Activated CD4-positive, alpha-beta T cell treated with anti-CD3 and anti-CD28 coated beads, Interleukin-2, amount 10 ng/mL, durations not matched to agents 24 days and 14 days (primary cell): ENCODE measurements at regions not wholly inside any gene's neighbourhood (a gene's known extent, or its start where the extent isn't known, plus 50 kb on each side); places are given as distances from the start of the nearest gene placed in this dataset.
A peak's percentile ranks its signal among the peaks of the same experiment; 100 is the strongest.

Source experiments
- DNase-seq: peaks from one replicate; pipeline ENCODE4 v3.0.0; 2022
- H3K27ac Mint-ChIP-seq: one replicate; pipeline ENCODE4 v1.8.0; 2022; ENCODE audit warnings: mild to moderate bottlenecking, mixed read lengths
- H3K27me3 Mint-ChIP-seq: one replicate; pipeline ENCODE4 v1.8.0; 2022; ENCODE audit warnings: mixed read lengths
- H3K36me3 Mint-ChIP-seq: one replicate; pipeline ENCODE4 v1.8.0; 2022; ENCODE audit warnings: low read depth, mild to moderate bottlenecking, mixed read lengths
- H3K4me1 Mint-ChIP-seq: one replicate; pipeline ENCODE4 v1.8.0; 2021; ENCODE audit warnings: mixed read lengths
- H3K4me3 Mint-ChIP-seq: one replicate; pipeline ENCODE4 v1.8.0; 2022; ENCODE audit warnings: mild to moderate bottlenecking, moderate library complexity, mixed read lengths
- H3K9me3 Mint-ChIP-seq: one replicate; pipeline ENCODE4 v1.8.0; 2021; ENCODE audit warnings: mixed read lengths
- intact Hi-C: fragments of 100-400 bp; cut with micrococcal nuclease; formaldehyde crosslinking; loops from one replicate; pipeline ENCODE4 v1.15.1; 2023

- Mint-ChIP-seq H3K4me3 (no peak overlapping the region), H3K9me3 (peaks cover 9% of the 10 kb centered on the region), H3K27ac (no peak overlapping the region), H3K36me3 (no peaks in the 10 kb centered on the region), H3K4me1 (no peaks in the 10 kb centered on the region), H3K27me3 (peaks cover 8% of the 10 kb centered on the region)
- intact Hi-C loops = no loop called here
- no peak for DNase-seq
Measured at GRCh38 chr22:48959496-48959895, 868.2 kb downstream of the BRD1 start.

- no peak overlapping the region for H3K4me3 Mint-ChIP-seq
- no peaks in the 10 kb centered on the region for H3K4me1 Mint-ChIP-seq
- no peak for DNase-seq
- no peak overlapping the region for H3K27ac Mint-ChIP-seq
- H3K36me3 Mint-ChIP-seq = no peaks in the 10 kb centered on the region
- peaks cover 9% of the 10 kb centered on the region for H3K9me3 Mint-ChIP-seq
- peaks cover 1% of the 10 kb centered on the region for H3K27me3 Mint-ChIP-seq
- intact Hi-C loops = no loop called here
Measured at GRCh38 chr22:48957987-48958321, 869.7 kb downstream of the BRD1 start.

- H3K36me3 Mint-ChIP-seq = no peaks in the 10 kb centered on the region
- DNase-seq = no peak
- H3K27ac Mint-ChIP-seq = no peak overlapping the region
- H3K4me1 Mint-ChIP-seq = no peaks in the 10 kb centered on the region
- no peaks in the 10 kb centered on the region for H3K27me3 Mint-ChIP-seq
- H3K4me3 Mint-ChIP-seq = no peak overlapping the region
- intact Hi-C loops = no loop called here
- peaks cover 9% of the 10 kb centered on the region for H3K9me3 Mint-ChIP-seq
Measured at GRCh38 chr22:48957311-48957986, 870.2 kb downstream of the BRD1 start.

- Mint-ChIP-seq H3K4me1 (no peaks in the 10 kb centered on the region), H3K36me3 (no peaks in the 10 kb centered on the region), H3K27ac (no peak overlapping the region), H3K27me3 (no peaks in the 10 kb centered on the region), H3K9me3 (peaks cover 9% of the 10 kb centered on the region), H3K4me3 (no peak overlapping the region)
- intact Hi-C loops = no loop called here
- DNase-seq = no peak
Measured at GRCh38 chr22:48955351-48956311, 872.0 kb downstream of the BRD1 start.

GRCh38 chr22:48954781-48955311 is 872.8 kb downstream of the BRD1 start:
- H3K9me3 Mint-ChIP-seq = peaks cover 9% of the 10 kb centered on the region
- intact Hi-C loops = no loop called here
- DNase-seq = no peak
- H3K4me1 Mint-ChIP-seq = no peaks in the 10 kb centered on the region
- H3K27me3 Mint-ChIP-seq = no peaks in the 10 kb centered on the region
- H3K36me3 Mint-ChIP-seq = no peaks in the 10 kb centered on the region
- H3K27ac Mint-ChIP-seq = no peak overlapping the region
- H3K4me3 Mint-ChIP-seq = no peak overlapping the region

GRCh38 chr22:48953830-48954229 is 873.8 kb downstream of the BRD1 start:
- no peak for DNase-seq
- Mint-ChIP-seq H3K27me3 (no peaks in the 10 kb centered on the region), H3K4me1 (no peaks in the 10 kb centered on the region), H3K9me3 (peaks cover 9% of the 10 kb centered on the region), H3K36me3 (no peaks in the 10 kb centered on the region), H3K4me3 (no peak overlapping the region), H3K27ac (no peak overlapping the region)
- intact Hi-C loops = no loop called here

GRCh38 chr22:48953103-48953720 is 874.5 kb downstream of the BRD1 start:
- Mint-ChIP-seq H3K4me3 (no peak overlapping the region), H3K36me3 (no peaks in the 10 kb centered on the region), H3K4me1 (no peaks in the 10 kb centered on the region), H3K27me3 (no peaks in the 10 kb centered on the region), H3K27ac (no peak overlapping the region), H3K9me3 (peaks cover 9% of the 10 kb centered on the region)
- no peak for DNase-seq
- intact Hi-C loops = no loop called here

GRCh38 chr22:48952256-48953102 is 875.2 kb downstream of the BRD1 start:
- H3K4me1 Mint-ChIP-seq = no peaks in the 10 kb centered on the region
- H3K4me3 Mint-ChIP-seq = no peak overlapping the region
- H3K36me3 Mint-ChIP-seq = no peaks in the 10 kb centered on the region
- intact Hi-C loops = no loop called here
- H3K27ac Mint-ChIP-seq = no peak overlapping the region
- peaks cover 9% of the 10 kb centered on the region for H3K9me3 Mint-ChIP-seq
- no peak for DNase-seq
- no peaks in the 10 kb centered on the region for H3K27me3 Mint-ChIP-seq

- H3K4me3 Mint-ChIP-seq = no peak overlapping the region
- no peaks in the 10 kb centered on the region for H3K36me3 Mint-ChIP-seq
- peaks cover 6% of the 10 kb centered on the region for H3K9me3 Mint-ChIP-seq
- DNase-seq = no peak
- no peaks in the 10 kb centered on the region for H3K4me1 Mint-ChIP-seq
- no peaks in the 10 kb centered on the region for H3K27me3 Mint-ChIP-seq
- intact Hi-C loops = no loop called here
- H3K27ac Mint-ChIP-seq = no peak overlapping the region
Measured at GRCh38 chr22:48951836-48952235, 875.8 kb downstream of the BRD1 start.

- intact Hi-C loops = no loop called here
- H3K4me3 Mint-ChIP-seq = no peak overlapping the region
- H3K27me3 Mint-ChIP-seq = no peaks in the 10 kb centered on the region
- H3K36me3 Mint-ChIP-seq = no peaks in the 10 kb centered on the region
- no peaks in the 10 kb centered on the region for H3K9me3 Mint-ChIP-seq
- no peaks in the 10 kb centered on the region for H3K4me1 Mint-ChIP-seq
- DNase-seq = peak; percentile 41
- H3K27ac Mint-ChIP-seq = no peak overlapping the region
Measured at GRCh38 chr22:48950151-48950915, 877.3 kb downstream of the BRD1 start.

- no peaks in the 10 kb centered on the region for H3K9me3 Mint-ChIP-seq
- H3K36me3 Mint-ChIP-seq = no peaks in the 10 kb centered on the region
- no peaks in the 10 kb centered on the region for H3K27me3 Mint-ChIP-seq
- intact Hi-C loops = no loop called here
- H3K4me1 Mint-ChIP-seq = no peaks in the 10 kb centered on the region
- peak; percentile 28 for DNase-seq
- no peak overlapping the region for H3K4me3 Mint-ChIP-seq
- no peak overlapping the region for H3K27ac Mint-ChIP-seq
Measured at GRCh38 chr22:48949375-48950149, 878.1 kb downstream of the BRD1 start.

GRCh38 chr22:48948575-48949170 is 879.0 kb downstream of the BRD1 start:
- no peaks in the 10 kb centered on the region for H3K9me3 Mint-ChIP-seq
- intact Hi-C loops = no loop called here
- H3K4me3 Mint-ChIP-seq = no peak overlapping the region
- peak; percentile 28 for DNase-seq
- no peak overlapping the region for H3K27ac Mint-ChIP-seq
- no peaks in the 10 kb centered on the region for H3K4me1 Mint-ChIP-seq
- H3K36me3 Mint-ChIP-seq = no peaks in the 10 kb centered on the region
- H3K27me3 Mint-ChIP-seq = no peaks in the 10 kb centered on the region
